ENCODE measurements at regions not wholly inside any gene's neighbourhood (a gene's known extent, or its start where the extent isn't known, plus 50 kb on each side); places are given as distances from the start of the nearest gene placed in this dataset.

- H3K27me3 ChIP-seq (ENCODE audit: insufficient read depth): no peaks in the 10 kb centered on the region
- DNase-seq (ENCODE audit: low spot score): no peak
- Mint-ChIP-seq H3K9me3 (no peaks in the 10 kb centered on the region), H3K27ac (no peak overlapping the region), H3K36me3 (ENCODE audit: low read depth) (no peaks in the 10 kb centered on the region), H3K27me3 (ENCODE audit: insufficient read depth, low read depth, poor library complexity) (no peaks in the 10 kb centered on the region), H3K4me3 (no peak overlapping the region), H3K4me1 (no peaks in the 10 kb centered on the region)
- no peaks in the 10 kb centered on the region for H3K4me1 ChIP-seq (ENCODE audit: insufficient read depth)
- no peaks in the 10 kb centered on the region for H3K36me3 ChIP-seq (ENCODE audit: insufficient read depth)
- no peak overlapping the region for H3K4me3 ChIP-seq
- no peaks in the 10 kb centered on the region for H3F3A ChIP-seq (replicated peaks; ENCODE audit: low read depth)
- no peaks in the 10 kb centered on the region for H3K9me2 ChIP-seq (ENCODE audit: insufficient read depth)
- TF ChIP-seq EZH2phosphoT487 (IDR thresholded peaks at IDR 0.05; ENCODE audit: unreplicated experiment) (no peak), REST (IDR thresholded peaks at IDR 0.05; ENCODE audit: unreplicated experiment) (no peak), ZNF114 (CRISPR knock-in tag; IDR thresholded peaks at IDR 0.05) (no peak), CREB1 (CRISPR knock-in tag; IDR thresholded peaks at IDR 0.05; ENCODE audit: low read depth) (no peak), NANOG (IDR thresholded peaks at IDR 0.05; ENCODE audit: borderline replicate concordance) (no peak), ZNF331 (CRISPR knock-in tag; IDR thresholded peaks at IDR 0.05; ENCODE audit: low read depth) (no peak), POLR2AphosphoS5 (IDR thresholded peaks at IDR 0.05; ENCODE audit: low read depth) (no peak), ZNF462 (CRISPR knock-in tag; IDR thresholded peaks at IDR 0.05) (no peak), STAT1 (IDR thresholded peaks at IDR 0.05; ENCODE audit: unreplicated experiment) (no peak), EZH2 (IDR thresholded peaks at IDR 0.05; ENCODE audit: low read depth, unreplicated experiment) (no peak), JUNB (IDR thresholded peaks at IDR 0.05; ENCODE audit: unreplicated experiment) (no peak)
- TF ChIP-seq, protein P1, sequence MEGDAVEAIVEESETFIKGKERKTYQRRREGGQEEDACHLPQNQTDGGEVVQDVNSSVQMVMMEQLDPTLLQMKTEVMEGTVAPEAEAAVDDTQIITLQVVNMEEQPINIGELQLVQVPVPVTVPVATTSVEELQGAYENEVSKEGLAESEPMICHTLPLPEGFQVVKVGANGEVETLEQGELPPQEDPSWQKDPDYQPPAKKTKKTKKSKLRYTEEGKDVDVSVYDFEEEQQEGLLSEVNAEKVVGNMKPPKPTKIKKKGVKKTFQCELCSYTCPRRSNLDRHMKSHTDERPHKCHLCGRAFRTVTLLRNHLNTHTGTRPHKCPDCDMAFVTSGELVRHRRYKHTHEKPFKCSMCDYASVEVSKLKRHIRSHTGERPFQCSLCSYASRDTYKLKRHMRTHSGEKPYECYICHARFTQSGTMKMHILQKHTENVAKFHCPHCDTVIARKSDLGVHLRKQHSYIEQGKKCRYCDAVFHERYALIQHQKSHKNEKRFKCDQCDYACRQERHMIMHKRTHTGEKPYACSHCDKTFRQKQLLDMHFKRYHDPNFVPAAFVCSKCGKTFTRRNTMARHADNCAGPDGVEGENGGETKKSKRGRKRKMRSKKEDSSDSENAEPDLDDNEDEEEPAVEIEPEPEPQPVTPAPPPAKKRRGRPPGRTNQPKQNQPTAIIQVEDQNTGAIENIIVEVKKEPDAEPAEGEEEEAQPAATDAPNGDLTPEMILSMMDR (conservative IDR thresholded peaks at IDR 0.05; ENCODE audit: low read depth in 2 of 2): no peak
- TF ChIP-seq, protein P2, sequence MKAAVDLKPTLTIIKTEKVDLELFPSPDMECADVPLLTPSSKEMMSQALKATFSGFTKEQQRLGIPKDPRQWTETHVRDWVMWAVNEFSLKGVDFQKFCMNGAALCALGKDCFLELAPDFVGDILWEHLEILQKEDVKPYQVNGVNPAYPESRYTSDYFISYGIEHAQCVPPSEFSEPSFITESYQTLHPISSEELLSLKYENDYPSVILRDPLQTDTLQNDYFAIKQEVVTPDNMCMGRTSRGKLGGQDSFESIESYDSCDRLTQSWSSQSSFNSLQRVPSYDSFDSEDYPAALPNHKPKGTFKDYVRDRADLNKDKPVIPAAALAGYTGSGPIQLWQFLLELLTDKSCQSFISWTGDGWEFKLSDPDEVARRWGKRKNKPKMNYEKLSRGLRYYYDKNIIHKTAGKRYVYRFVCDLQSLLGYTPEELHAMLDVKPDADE (IDR thresholded peaks at IDR 0.05): no peak
- no peak overlapping the region for H3K4me2 ChIP-seq
- no peaks in the 10 kb centered on the region for H4K20me1 ChIP-seq (replicated peaks; ENCODE audit: insufficient read depth)
- ATAC-seq: no peak
- H3K27ac ChIP-seq (ENCODE audit: low read depth): no peak overlapping the region
- H3K79me2 ChIP-seq (replicated peaks; ENCODE audit: insufficient read depth): no peaks in the 10 kb centered on the region
- H2AFZ ChIP-seq: no peak overlapping the region
These were observed 735.2 kb upstream of the CDH9 start for GRCh38 chr5:27773636-27774035.

Measured in GM23338 (cell line).